Thyroid gland (tissue), 4 donors: ENCODE measurements at regions not wholly inside any gene's neighbourhood (a gene's known extent, or its start where the extent isn't known, plus 50 kb on each side); places are given as distances from the start of the nearest gene placed in this dataset.
"Not testable (repeated sequence)": the region's sequence is repeated elsewhere in the genome, so short reads cannot be mapped to it uniquely, and the experiment has no call there.

Experiments used
- DNase-seq, 2 donors: peaks; one replicate each; pipeline ENCODE4 v3.0.0-alpha.2; 2019
- H3K27ac ChIP-seq, 3 donors: fragments of 200-600 bp; sonication (generic); 1 replicate in 2 of 3; 2 replicates in 1 of 3; pipeline ENCODE4 v1.5.1; 2016 to 2019; ENCODE audit warnings: mild to moderate bottlenecking in 1 of 3, moderate library complexity in 1 of 3
- H3K27me3 ChIP-seq: fragments of 200-600 bp; sonication (generic); one replicate; pipeline ENCODE4 v1.5.1; 2019
- H3K36me3 ChIP-seq, 2 donors: fragments of 200-600 bp; sonication (generic); one replicate each; pipeline ENCODE4 v1.5.1; 2016 to 2019
- H3K4me1 ChIP-seq, 2 donors: fragments of 200-600 bp; sonication (generic); one replicate each; pipeline ENCODE4 v1.5.1; 2017 to 2019
- H3K4me3 ChIP-seq, 3 donors: fragments of 200-600 bp; sonication (generic); replicated peaks in 1 of 3; 1 replicate in 2 of 3; 2 replicates in 1 of 3; pipeline ENCODE4 v1.5.1; 2016; ENCODE audit warnings: mild to moderate bottlenecking in 1 of 3
- H3K9me3 ChIP-seq: fragments of 200-600 bp; sonication (generic); one replicate; pipeline ENCODE4 v1.5.1; 2017
- CTCF ChIP-seq, 6 experiments: fragments of 200-600 bp in 3 of 6; fragments of 450-650 bp in 3 of 6; sonication (generic) in 3 of 6; IDR thresholded peaks; one replicate each; pipeline ENCODE4 v1.5.1; 2016 to 2019; ENCODE audit warnings: antibody characterized with exemption in 6 of 6, mild to moderate bottlenecking in 2 of 6, inconsistent platforms in 1 of 6, moderate library complexity in 1 of 6
- WGBS, 2 donors: methylation state at CpG; one replicate each; pipeline ENCODE4 v1.1.5; 2017; 5-methylcytosine and 5-hydroxymethylcytosine counted together
- intact Hi-C: fragments of 100-400 bp; cut with DNase I; formaldehyde crosslinking; loops from one replicate; pipeline ENCODE4 v1.15.1; 2023

- H3K27me3 ChIP-seq, H3K4me1 ChIP-seq, H3K36me3 ChIP-seq, H3K4me3 ChIP-seq, H3K9me3 ChIP-seq, DNase-seq, H3K27ac ChIP-seq, intact Hi-C loops: not testable (repeated sequence)
- WGBS, 2 donors = 76 to 79% methylated on average over 2 of the region's 2 CpGs
Measured at GRCh38 chr16:15229661-15230060, 135.6 kb upstream of the RRN3 start.

- H3K27me3 ChIP-seq, H3K4me3 ChIP-seq, H3K27ac ChIP-seq, H3K36me3 ChIP-seq, DNase-seq, intact Hi-C loops, H3K4me1 ChIP-seq, H3K9me3 ChIP-seq: not testable (repeated sequence)
- WGBS, 2 donors = no CpG with 5 or more reads among the region's 1 CpG
Measured at GRCh38 chr16:15224651-15225050, 130.6 kb upstream of the RRN3 start.

- H3K4me1 ChIP-seq, intact Hi-C loops, H3K9me3 ChIP-seq, H3K27me3 ChIP-seq, H3K27ac ChIP-seq, H3K36me3 ChIP-seq, H3K4me3 ChIP-seq, DNase-seq: not testable (repeated sequence)
- WGBS, 2 donors = 57% methylated on average over 1 of the region's 4 CpGs; no CpG with 5 or more reads in 1 of the 2 donors
Measured at GRCh38 chr16:15223398-15223797, 129.3 kb upstream of the RRN3 start.

GRCh38 chr16:15219679-15220615, 125.9 kb upstream of the RRN3 start:
- H3K9me3 ChIP-seq, H3K4me3 ChIP-seq, H3K4me1 ChIP-seq, H3K27me3 ChIP-seq, H3K27ac ChIP-seq, intact Hi-C loops, H3K36me3 ChIP-seq, DNase-seq: not testable (repeated sequence)
- 21 to 30% methylated on average over 8 to 9 of the region's 19 CpGs for WGBS, 2 donors
- TF ChIP-seq CTCF (IDR thresholded peaks at IDR 0.05) = peak; percentile 14 to 70 (median 60)

GRCh38 chr16:15218856-15219500, 124.9 kb upstream of the RRN3 start:
- H3K4me1 ChIP-seq, H3K27ac ChIP-seq, H3K4me3 ChIP-seq, H3K36me3 ChIP-seq, H3K9me3 ChIP-seq, intact Hi-C loops, DNase-seq, H3K27me3 ChIP-seq: not testable (repeated sequence)
- WGBS, 2 donors = 83 to 84% methylated on average over 6 to 7 of the region's 9 CpGs

- DNase-seq, intact Hi-C loops: not testable (repeated sequence)
Measured at GRCh38 chr16:15207202-15207981, 113.3 kb upstream of the RRN3 start.

GRCh38 chr16:15206439-15206838, 112.4 kb upstream of the RRN3 start:
- WGBS, 2 donors = no CpG with 5 or more reads among the region's 9 CpGs
- DNase-seq, H3K36me3 ChIP-seq, H3K27ac ChIP-seq, H3K4me3 ChIP-seq, H3K27me3 ChIP-seq, intact Hi-C loops, H3K9me3 ChIP-seq, H3K4me1 ChIP-seq: not testable (repeated sequence)

More at GRCh38 chr16:15207202-15207981, 113.3 kb upstream of the RRN3 start:
- 60 to 78% methylated on average over 4 to 5 of the region's 10 CpGs for WGBS, 2 donors
- not testable (repeated sequence) for H3K4me3 ChIP-seq, H3K4me1 ChIP-seq, H3K36me3 ChIP-seq, H3K27ac ChIP-seq, H3K9me3 ChIP-seq, H3K27me3 ChIP-seq

GRCh38 chr16:15205939-15206338, 111.9 kb upstream of the RRN3 start:
- H3K4me1 ChIP-seq, H3K9me3 ChIP-seq, H3K27ac ChIP-seq, DNase-seq, H3K27me3 ChIP-seq, H3K4me3 ChIP-seq, intact Hi-C loops, H3K36me3 ChIP-seq: not testable (repeated sequence)
- WGBS, 2 donors = 90 to 91% methylated on average over 3 of the region's 5 CpGs

GRCh38 chr16:15204571-15204970, 110.5 kb upstream of the RRN3 start:
- DNase-seq, H3K36me3 ChIP-seq, intact Hi-C loops: not testable (repeated sequence)

GRCh38 chr16:15192813-15193212, 98.7 kb upstream of the RRN3 start:
- H3K27me3 ChIP-seq, H3K4me1 ChIP-seq, DNase-seq, intact Hi-C loops, H3K27ac ChIP-seq, H3K4me3 ChIP-seq, H3K9me3 ChIP-seq, H3K36me3 ChIP-seq: not testable (repeated sequence)
- WGBS, 2 donors = 58 to 75% methylated on average over 2 of the region's 2 CpGs

More at GRCh38 chr16:15204571-15204970, 110.5 kb upstream of the RRN3 start:
- H3K27me3 ChIP-seq, H3K4me3 ChIP-seq, H3K4me1 ChIP-seq, H3K9me3 ChIP-seq, H3K27ac ChIP-seq: not testable (repeated sequence)
- WGBS, 2 donors = 61 to 74% methylated on average over 4 of the region's 5 CpGs

- DNase-seq, H3K27ac ChIP-seq, H3K4me1 ChIP-seq, H3K9me3 ChIP-seq, intact Hi-C loops, H3K36me3 ChIP-seq, H3K27me3 ChIP-seq, H3K4me3 ChIP-seq: not testable (repeated sequence)
- 100% methylated on average over 1 of the region's 2 CpGs; no CpG with 5 or more reads in 1 of the 2 donors for WGBS, 2 donors
Measured at GRCh38 chr16:15192197-15192596, 98.1 kb upstream of the RRN3 start.
